Esophagus muscularis mucosa (tissue), 3 donors: ENCODE measurements at regions not wholly inside any gene's neighbourhood (a gene's known extent, or its start where the extent isn't known, plus 50 kb on each side); places are given as distances from the start of the nearest gene placed in this dataset.

Source experiments
- EP300 ChIP-seq: sonication (generic); formaldehyde crosslinking; IDR thresholded peaks from one replicate; pipeline ENCODE4 v1.6.1; 2017; ENCODE audit warnings: antibody characterized with exemption
- TF ChIP-seq, protein P1 (sequence below), 3 experiments: fragments of 200-600 bp in 2 of 3; fragments of 450-650 bp in 1 of 3; sonication (generic) in 2 of 3; IDR thresholded peaks; one replicate each; pipeline ENCODE4 v1.5.1; 2017 to 2019; ENCODE audit warnings: antibody characterized with exemption in 3 of 3, mild to moderate bottlenecking in 2 of 3, moderate library complexity in 1 of 3

DNA sequence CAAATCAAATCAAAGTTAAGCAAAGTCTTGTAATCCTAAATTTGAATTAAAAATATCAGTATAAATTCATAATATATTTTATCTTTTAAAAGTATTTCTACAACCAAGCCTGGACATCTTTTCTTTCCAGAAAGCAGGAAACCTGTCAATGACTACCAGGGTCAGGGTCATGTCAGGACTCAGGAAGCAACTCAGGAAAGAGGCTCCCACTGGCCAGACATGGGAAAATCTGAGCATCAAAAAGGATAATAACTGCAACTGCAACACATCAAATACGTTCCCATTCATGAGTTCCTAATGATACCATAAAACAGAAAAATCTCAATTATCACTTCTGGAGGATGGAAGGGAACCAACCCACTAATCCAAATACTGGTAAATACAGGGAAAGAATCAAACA lies 76.0 kb upstream of the GALNT18 start:
- TF ChIP-seq, protein P1, sequence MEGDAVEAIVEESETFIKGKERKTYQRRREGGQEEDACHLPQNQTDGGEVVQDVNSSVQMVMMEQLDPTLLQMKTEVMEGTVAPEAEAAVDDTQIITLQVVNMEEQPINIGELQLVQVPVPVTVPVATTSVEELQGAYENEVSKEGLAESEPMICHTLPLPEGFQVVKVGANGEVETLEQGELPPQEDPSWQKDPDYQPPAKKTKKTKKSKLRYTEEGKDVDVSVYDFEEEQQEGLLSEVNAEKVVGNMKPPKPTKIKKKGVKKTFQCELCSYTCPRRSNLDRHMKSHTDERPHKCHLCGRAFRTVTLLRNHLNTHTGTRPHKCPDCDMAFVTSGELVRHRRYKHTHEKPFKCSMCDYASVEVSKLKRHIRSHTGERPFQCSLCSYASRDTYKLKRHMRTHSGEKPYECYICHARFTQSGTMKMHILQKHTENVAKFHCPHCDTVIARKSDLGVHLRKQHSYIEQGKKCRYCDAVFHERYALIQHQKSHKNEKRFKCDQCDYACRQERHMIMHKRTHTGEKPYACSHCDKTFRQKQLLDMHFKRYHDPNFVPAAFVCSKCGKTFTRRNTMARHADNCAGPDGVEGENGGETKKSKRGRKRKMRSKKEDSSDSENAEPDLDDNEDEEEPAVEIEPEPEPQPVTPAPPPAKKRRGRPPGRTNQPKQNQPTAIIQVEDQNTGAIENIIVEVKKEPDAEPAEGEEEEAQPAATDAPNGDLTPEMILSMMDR (IDR thresholded peaks at IDR 0.05) = no peak
- no peak for TF ChIP-seq EP300
